HG03378 (cell line): ENCODE measurements at regions not wholly inside any gene's neighbourhood (a gene's known extent, or its start where the extent isn't known, plus 50 kb on each side); places are given as distances from the start of the nearest gene placed in this dataset.

Experiments
- ATAC-seq: cut with Tn5 transposase; IDR thresholded peaks from one replicate; pipeline ENCODE4 v1.9.1; 2021; ENCODE audit warnings: mild to moderate bottlenecking, moderate library complexity; ENCODE audit not compliant: unreplicated experiment

GRCh38 chr20:24339210-24339641, 130.2 kb upstream of the SYNDIG1 start:
- ATAC-seq = no peak

GRCh38 chr20:24337551-24337950, 131.9 kb upstream of the SYNDIG1 start:
- no peak for ATAC-seq

- no peak for ATAC-seq
Measured at GRCh38 chr20:24337069-24337468, 132.4 kb upstream of the SYNDIG1 start.

GRCh38 chr20:24334830-24335229, 134.6 kb upstream of the SYNDIG1 start:
- ATAC-seq = no peak

- no peak for ATAC-seq
Measured at GRCh38 chr20:24332956-24333355, 136.5 kb upstream of the SYNDIG1 start.

- no peak for ATAC-seq
Measured at GRCh38 chr20:24331939-24332338, 137.5 kb upstream of the SYNDIG1 start.

- ATAC-seq = no peak
Measured at GRCh38 chr20:24328901-24329300, 140.5 kb upstream of the SYNDIG1 start.

GRCh38 chr20:24321973-24322372, 147.5 kb upstream of the SYNDIG1 start:
- ATAC-seq = no peak

- ATAC-seq = no peak
Measured at GRCh38 chr20:24318569-24319352, 150.7 kb upstream of the SYNDIG1 start.

- no peak for ATAC-seq
Measured at GRCh38 chr20:24317224-24317623, 152.2 kb upstream of the SYNDIG1 start.

- no peak for ATAC-seq
Measured at GRCh38 chr20:24316731-24317130, 152.7 kb upstream of the SYNDIG1 start.

- ATAC-seq = no peak
Measured at GRCh38 chr20:24314053-24314452, 155.4 kb upstream of the SYNDIG1 start.

- ATAC-seq = no peak
Measured at GRCh38 chr20:24309596-24309995, 159.8 kb upstream of the SYNDIG1 start.

GRCh38 chr20:24305371-24305770, 164.1 kb upstream of the SYNDIG1 start:
- no peak for ATAC-seq

- ATAC-seq = no peak
Measured at GRCh38 chr20:24304291-24304690, 165.1 kb upstream of the SYNDIG1 start.

- ATAC-seq = no peak
Measured at GRCh38 chr20:24303393-24304170, 165.8 kb upstream of the SYNDIG1 start.

GRCh38 chr20:24297993-24298392, 171.4 kb upstream of the SYNDIG1 start:
- ATAC-seq = no peak

- ATAC-seq = no peak
Measured at GRCh38 chr20:24296477-24297261, 172.8 kb upstream of the SYNDIG1 start.

- no peak for ATAC-seq
Measured at GRCh38 chr20:24291014-24291413, 178.4 kb upstream of the SYNDIG1 start.

- no peak for ATAC-seq
Measured at GRCh38 chr20:24289737-24290481, 179.5 kb upstream of the SYNDIG1 start.

GRCh38 chr20:24283186-24283585, 186.2 kb upstream of the SYNDIG1 start:
- ATAC-seq = no peak
